Neuronal stem cell (in vitro differentiated cells): ENCODE measurements at regions not wholly inside any gene's neighbourhood (a gene's known extent, or its start where the extent isn't known, plus 50 kb on each side); places are given as distances from the start of the nearest gene placed in this dataset.

Experiments used
- DNase-seq: peaks from one replicate; pipeline ENCODE4 v3.0.0-alpha.2; 2013; ENCODE audit warnings: low spot score
- H2AFZ ChIP-seq: one replicate; pipeline ENCODE4 v1.6.1; 2013; ENCODE audit warnings: mild to moderate bottlenecking, low read length, inconsistent platforms
- H2AK5ac ChIP-seq: 2 replicates; pipeline ENCODE4 v1.6.1; 2013; ENCODE audit warnings: low read depth, mild to moderate bottlenecking, inconsistent platforms, low read length, moderate library complexity, mixed read lengths
- H2BK120ac ChIP-seq: 2 replicates; pipeline ENCODE4 v1.6.1; 2013; ENCODE audit warnings: low read depth, mild to moderate bottlenecking, inconsistent platforms, low read length, moderate library complexity, mixed read lengths
- H2BK12ac ChIP-seq: one replicate; pipeline ENCODE4 v1.6.1; 2013; ENCODE audit warnings: low read length, inconsistent platforms
- H2BK15ac ChIP-seq: 2 replicates; pipeline ENCODE4 v1.6.1; 2013; ENCODE audit warnings: mild to moderate bottlenecking, low read length, inconsistent platforms, mixed read lengths
- H2BK5ac ChIP-seq: one replicate; pipeline ENCODE4 v1.6.1; 2013; ENCODE audit warnings: inconsistent platforms, mild to moderate bottlenecking, low read length, moderate library complexity
- H3K14ac ChIP-seq: one replicate; pipeline ENCODE4 v1.6.1; 2013; ENCODE audit warnings: low read length, inconsistent platforms
- H3K18ac ChIP-seq: 2 replicates; pipeline ENCODE4 v1.6.1; 2013; ENCODE audit warnings: low read length, inconsistent platforms
- H3K23ac ChIP-seq: 2 replicates; pipeline ENCODE4 v1.6.1; 2013; ENCODE audit warnings: low read depth, mild to moderate bottlenecking, mixed read lengths, low read length, inconsistent platforms; ENCODE audit not compliant: poor library complexity
- H3K27ac ChIP-seq: replicated peaks from 3 replicates; pipeline ENCODE4 v1.5.1; 2013; ENCODE audit warnings: low read length, inconsistent platforms
- H3K27me3 ChIP-seq, 3 experiments: 2 replicates each; pipeline ENCODE4 v1.6.1; 2013; ENCODE audit warnings: low read length in 3 of 3, mild to moderate bottlenecking in 2 of 3, inconsistent platforms in 1 of 3, low read depth in 1 of 3, mixed read lengths in 1 of 3, moderate library complexity in 1 of 3; ENCODE audit not compliant: control insufficient read depth in 3 of 3, insufficient read depth in 3 of 3
- H3K36me3 ChIP-seq, 2 donors: replicated peaks in 1 of 2; 2 replicates each; pipeline ENCODE4 v1.6.1; 2013; ENCODE audit warnings: low read length in 2 of 2; ENCODE audit not compliant: control insufficient read depth in 2 of 2, insufficient read depth in 2 of 2
- H3K4ac ChIP-seq: 2 replicates; pipeline ENCODE4 v1.6.1; 2013; ENCODE audit warnings: inconsistent platforms, mild to moderate bottlenecking, low read length, moderate library complexity
- H3K4me1 ChIP-seq, 2 donors: 1 replicate in 1 of 2; 2 replicates in 1 of 2; pipeline ENCODE4 v1.6.1; 2013; ENCODE audit warnings: low read length in 2 of 2, low read depth in 1 of 2; ENCODE audit not compliant: control insufficient read depth in 2 of 2, insufficient read depth in 1 of 2
- H3K4me2 ChIP-seq: one replicate; pipeline ENCODE4 v1.6.1; 2013; ENCODE audit warnings: mild to moderate bottlenecking, low read length, inconsistent platforms; ENCODE audit not compliant: insufficient read depth, poor library complexity, severe bottlenecking
- H3K4me3 ChIP-seq, 2 donors: 2 replicates each; pipeline ENCODE4 v1.5.1; 2013; ENCODE audit warnings: low read length in 2 of 2, mild to moderate bottlenecking in 2 of 2, inconsistent platforms in 1 of 2, moderate library complexity in 1 of 2
- H3K79me1 ChIP-seq: one replicate; pipeline ENCODE4 v1.6.1; 2013; ENCODE audit warnings: low read depth, mild to moderate bottlenecking, inconsistent platforms, low read length, moderate library complexity
- H3K9ac ChIP-seq: one replicate; pipeline ENCODE4 v1.6.1; 2013; ENCODE audit warnings: mild to moderate bottlenecking, low read depth, low read length, inconsistent platforms; ENCODE audit not compliant: poor library complexity
- H3K9me3 ChIP-seq, 2 donors: replicated peaks in 1 of 2; 2 replicates each; pipeline versions ENCODE3 to v1.6.1; 2013; ENCODE audit warnings: low read length in 2 of 2, mild to moderate bottlenecking in 2 of 2, inconsistent platforms in 1 of 2, low read depth in 1 of 2, mixed read lengths in 1 of 2, moderate library complexity in 1 of 2; ENCODE audit not compliant: control insufficient read depth in 2 of 2, insufficient read depth in 1 of 2
- H4K8ac ChIP-seq: one replicate; pipeline ENCODE4 v1.6.1; 2013; ENCODE audit warnings: low read depth, mild to moderate bottlenecking, inconsistent platforms, low read length, moderate library complexity
- H4K91ac ChIP-seq: one replicate; pipeline ENCODE4 v1.6.1; 2013; ENCODE audit warnings: low read length, low read depth, mild to moderate bottlenecking, inconsistent platforms; ENCODE audit not compliant: poor library complexity
- WGBS, 2 donors: extraction: QIAGEN DNeasy Blood & Tissue Kit; methylation state at CpG; one replicate each; pipeline ENCODE4 v1.1.7; 2013; ENCODE audit warnings: missing lambda C conversion rate in 2 of 2, mixed read lengths in 1 of 2; ENCODE audit not compliant: insufficient read length in 2 of 2, insufficient replicate concordance in 1 of 2; ENCODE audit errors: extremely low coverage in 2 of 2; 5-methylcytosine and 5-hydroxymethylcytosine counted together

GRCh38 chrX:87105131-87105530 is 412.5 kb upstream of the KLHL4 start:
- Histone ChIP-seq H3K4me1 (no peaks in the 10 kb centered on the region), H3K14ac (no peak overlapping the region), H3K4me2 (no peak overlapping the region), H3K27ac (no peak overlapping the region), H2BK15ac (no peak overlapping the region), H2AK5ac (no peak overlapping the region), H3K36me3 (no peaks in the 10 kb centered on the region), H3K79me1 (no peaks in the 10 kb centered on the region), H3K18ac (no peak overlapping the region), H3K4me3 (no peak overlapping the region), H2AFZ (no peak overlapping the region), H3K4ac (no peak overlapping the region), H4K8ac (no peak overlapping the region), H3K9ac (no peak overlapping the region), H2BK120ac (no peak overlapping the region), H2BK12ac (no peak overlapping the region), H3K23ac (no peak overlapping the region), H3K9me3 (no peaks in the 10 kb centered on the region), H4K91ac (no peak overlapping the region), H2BK5ac (no peak overlapping the region), H3K27me3 (no peaks in the 10 kb centered on the region)
- no peak for DNase-seq
- no CpG with 5 or more reads among the region's 1 CpG for WGBS, 2 donors

- H2BK15ac ChIP-seq, result no peak overlapping the region
- H3K27me3 ChIP-seq, result no peaks in the 10 kb centered on the region
- H3K4me1 ChIP-seq, result no peaks in the 10 kb centered on the region
- no peak overlapping the region for H3K4me3 ChIP-seq
- H2BK12ac ChIP-seq, result no peak overlapping the region
- H3K79me1 ChIP-seq, result no peaks in the 10 kb centered on the region
- no peaks in the 10 kb centered on the region for H3K36me3 ChIP-seq
- H4K91ac ChIP-seq, result no peak overlapping the region
- no peak overlapping the region for H2BK5ac ChIP-seq
- no peak overlapping the region for H3K23ac ChIP-seq
- H2AK5ac ChIP-seq, result no peak overlapping the region
- no peak overlapping the region for H2BK120ac ChIP-seq
- no peak overlapping the region for H3K18ac ChIP-seq
- DNase-seq, result no peak
- H3K4ac ChIP-seq, result no peak overlapping the region
- H3K9ac ChIP-seq, result no peak overlapping the region
- H3K4me2 ChIP-seq, result no peak overlapping the region
- no peaks in the 10 kb centered on the region for H3K9me3 ChIP-seq
- H3K14ac ChIP-seq, result no peak overlapping the region
- H4K8ac ChIP-seq, result no peak overlapping the region
- WGBS, 2 donors, result no CpG with 5 or more reads among the region's 2 CpGs
- H2AFZ ChIP-seq, result no peak overlapping the region
- H3K27ac ChIP-seq, result no peak overlapping the region
Measured at GRCh38 chrX:87110142-87110541, 407.5 kb upstream of the KLHL4 start.

- Histone ChIP-seq H4K91ac (no peak overlapping the region), H2AFZ (peak overlapping the region; percentile 11), H3K4me1 (no peaks in the 10 kb centered on the region), H3K79me1 (no peaks in the 10 kb centered on the region), H3K4me3 (no peak overlapping the region), H3K27me3 (no peaks in the 10 kb centered on the region), H3K27ac (no peak overlapping the region), H3K9me3 (no peaks in the 10 kb centered on the region), H3K4ac (no peak overlapping the region), H2AK5ac (no peak overlapping the region), H2BK120ac (no peak overlapping the region), H3K18ac (no peak overlapping the region), H3K36me3 (no peaks in the 10 kb centered on the region), H2BK15ac (no peak overlapping the region), H4K8ac (peak overlapping the region; percentile 43), H2BK12ac (no peak overlapping the region), H3K4me2 (no peak overlapping the region), H3K23ac (no peak overlapping the region), H2BK5ac (no peak overlapping the region), H3K14ac (no peak overlapping the region), H3K9ac (no peak overlapping the region)
- no peak for DNase-seq
- WGBS, 2 donors, result no CpG with 5 or more reads among the region's 18 CpGs
Measured at GRCh38 chrX:87140800-87141483, 376.7 kb upstream of the KLHL4 start.

GRCh38 chrX:87160435-87161010 is 357.1 kb upstream of the KLHL4 start:
- no CpG with 5 or more reads among the region's 4 CpGs for WGBS, 2 donors
- no peak overlapping the region for H3K9ac ChIP-seq
- H3K14ac ChIP-seq, result no peak overlapping the region
- no peak overlapping the region for H2BK5ac ChIP-seq
- no peak overlapping the region for H3K23ac ChIP-seq
- H4K91ac ChIP-seq, result no peak overlapping the region
- DNase-seq, result no peak
- no peaks in the 10 kb centered on the region for H3K36me3 ChIP-seq
- no peak overlapping the region for H3K4me2 ChIP-seq
- no peaks in the 10 kb centered on the region for H3K27me3 ChIP-seq
- no peak overlapping the region for H2AK5ac ChIP-seq
- no peak overlapping the region for H2BK15ac ChIP-seq
- no peak overlapping the region for H2BK120ac ChIP-seq
- H4K8ac ChIP-seq, result no peak overlapping the region
- H3K79me1 ChIP-seq, result no peaks in the 10 kb centered on the region
- H2AFZ ChIP-seq, result no peak overlapping the region
- H3K4ac ChIP-seq, result no peak overlapping the region
- H3K9me3 ChIP-seq, result no peaks in the 10 kb centered on the region
- no peak overlapping the region for H3K18ac ChIP-seq
- no peak overlapping the region for H3K4me3 ChIP-seq
- H3K27ac ChIP-seq, result no peak overlapping the region
- H3K4me1 ChIP-seq, result no peaks in the 10 kb centered on the region
- H2BK12ac ChIP-seq, result no peak overlapping the region
